GM12878 (cell line): ENCODE measurements at regions not wholly inside any gene's neighbourhood (a gene's known extent, or its start where the extent isn't known, plus 50 kb on each side); places are given as distances from the start of the nearest gene placed in this dataset.

Experiments used
- ATAC-seq: fragments of 200-7000 bp; cut with Tn5 transposase; 3 replicates; pipeline ENCODE4 v1.9.1; 2020; ENCODE audit warnings: mild to moderate bottlenecking, moderate library complexity
- BruUV-seq: library from RNA; stranded (reverse); fragments of 400-500 nt; replicated peaks from 2 replicates; lab custom pipeline; 2021; lab: Mats Ljungman, UMichigan
- CTCF ChIA-PET: fragments of 300-600 bp; sonication (Branson Sonifier 250); formaldehyde crosslinking; extraction: SDS; loops from one replicate; lab custom pipeline; 2021; ENCODE audit warnings: inconsistent platforms; lab: Yijun Ruan, JAX
- POLR2A ChIA-PET: fragments of 350-600 bp; formaldehyde crosslinking; extraction: SDS; loops from one replicate; lab custom pipeline; 2021; ENCODE audit warnings: inconsistent platforms; lab: Charles Lee
- RAD21 ChIA-PET: fragments of 300-600 bp; sonication (Branson Sonifier 250); formaldehyde crosslinking; loops from one replicate; lab custom pipeline; 2023; ENCODE audit warnings: antibody characterized with exemption; ENCODE audit not compliant: unreplicated experiment; lab: Charles Lee
- SMC1A ChIA-PET: fragments of 300-600 bp; sonication (Branson Sonifier 250); formaldehyde crosslinking; loops from one replicate; lab custom pipeline; 2023; ENCODE audit not compliant: unreplicated experiment, uncharacterized antibody; lab: Charles Lee
- DNase-seq: peaks from one replicate; pipeline ENCODE4 v3.0.0-alpha.2; 2011; ENCODE audit warnings: low read depth, low spot score
- FAIRE-seq: peaks from 3 replicates; lab custom pipeline; 2011; peaks lifted over from hg19 to GRCh38; lab: Jason Lieb, UNC
- H2AFZ ChIP-seq: 2 replicates; pipeline ENCODE4 v1.6.0; 2011; ENCODE audit warnings: low read depth, low read length, control low read depth; ENCODE audit not compliant: control insufficient read depth
- H3K27ac ChIP-seq: 2 replicates; pipeline ENCODE4 v1.5.1; 2011; ENCODE audit warnings: control low read depth; ENCODE audit not compliant: control insufficient read depth, insufficient read depth
- H3K27me3 ChIP-seq, 2 experiments: replicated peaks in 1 of 2; 2 replicates each; pipeline versions ENCODE4 v1.6.0 to v1.6.1; 2011; ENCODE audit warnings: low read length in 1 of 2; ENCODE audit not compliant: control insufficient read depth in 2 of 2, insufficient read depth in 2 of 2
- H3K36me3 ChIP-seq, 2 experiments: 2 replicates each; pipeline ENCODE4 v1.5.1; 2011; ENCODE audit warnings: low read length in 1 of 2; ENCODE audit not compliant: control insufficient read depth in 2 of 2, insufficient read depth in 2 of 2
- H3K4me1 ChIP-seq: 2 replicates; pipeline ENCODE4 v1.6.1; 2011; ENCODE audit warnings: mild to moderate bottlenecking, low read length, moderate library complexity, mixed read lengths; ENCODE audit not compliant: control insufficient read depth, insufficient read depth
- H3K4me2 ChIP-seq: 2 replicates; pipeline ENCODE4 v1.6.0; 2011; ENCODE audit warnings: control low read depth; ENCODE audit not compliant: control insufficient read depth, insufficient read depth
- H3K4me3 ChIP-seq: fragments of 200-600 bp; sonication (generic); 2 replicates; pipeline ENCODE4 v1.5.1; 2016
- H3K79me2 ChIP-seq: 2 replicates; pipeline ENCODE4 v1.6.0; 2011; ENCODE audit warnings: low read length; ENCODE audit not compliant: control insufficient read depth, insufficient read depth
- H3K9ac ChIP-seq: 2 replicates; pipeline ENCODE4 v1.8.0; 2011; ENCODE audit warnings: low read length, control low read depth, mixed read lengths; ENCODE audit not compliant: control insufficient read depth, insufficient read depth
- H3K9me3 ChIP-seq: replicated peaks from 3 replicates; pipeline ENCODE4 v1.5.1; 2011; ENCODE audit warnings: mild to moderate bottlenecking, low read length; ENCODE audit not compliant: control insufficient read depth, insufficient read depth
- H4K20me1 ChIP-seq: 2 replicates; pipeline ENCODE4 v1.6.0; 2011; ENCODE audit not compliant: control insufficient read depth, insufficient read depth
- ASH2L ChIP-seq: fragments of 300-600, 200-600 bp; sonication (generic); IDR thresholded peaks from 2 replicates; pipeline ENCODE4 v1.6.1; 2017; ENCODE audit warnings: low read depth, mild to moderate bottlenecking, borderline replicate concordance
- BCL3 ChIP-seq: IDR thresholded peaks from 2 replicates; pipeline ENCODE4 v1.6.1; 2011; ENCODE audit warnings: borderline replicate concordance, low read depth, mild to moderate bottlenecking, moderate library complexity, low read length; ENCODE audit not compliant: insufficient read depth, poor library complexity, severe bottlenecking
- CBX3 ChIP-seq: fragments of 200-600 bp; sonication (generic); IDR thresholded peaks from 2 replicates; pipeline ENCODE4 v1.6.1; 2016; ENCODE audit warnings: low read depth, borderline replicate concordance
- MTA2 ChIP-seq: fragments of 450-650 bp; IDR thresholded peaks from 2 replicates; pipeline ENCODE4 v1.6.1; 2016; ENCODE audit warnings: low read depth, mild to moderate bottlenecking, moderate library complexity
- NR2C2 ChIP-seq: IDR thresholded peaks from 2 replicates; pipeline ENCODE4 v1.6.1; 2011; ENCODE audit warnings: borderline replicate concordance, low read depth; ENCODE audit not compliant: control insufficient read depth, insufficient read length
- POLR2AphosphoS2 ChIP-seq: IDR thresholded peaks from 2 replicates; pipeline ENCODE4 v1.6.1; 2011; ENCODE audit warnings: low read depth, mild to moderate bottlenecking, low read length, improper control_type of control experiment, moderate library complexity
- POLR2AphosphoS5 ChIP-seq: IDR thresholded peaks from 2 replicates; pipeline ENCODE4 v1.6.1; 2011; ENCODE audit warnings: mild to moderate bottlenecking, low read length, inconsistent platforms
- RFX5 ChIP-seq: IDR thresholded peaks from 2 replicates; pipeline ENCODE4 v1.6.1; 2011; ENCODE audit warnings: low read depth, low read length, improper control_type of control experiment
- SMAD5 ChIP-seq: IDR thresholded peaks from 2 replicates; pipeline ENCODE4 v1.6.1; 2016; ENCODE audit warnings: antibody characterized with exemption, low read depth
- SUZ12 ChIP-seq: fragments of 200-600 bp; sonication (generic); IDR thresholded peaks from one replicate; pipeline ENCODE4 v1.6.1; 2018; ENCODE audit warnings: antibody characterized with exemption, mild to moderate bottlenecking; ENCODE audit not compliant: unreplicated experiment
- TARDBP ChIP-seq: IDR thresholded peaks from 2 replicates; pipeline ENCODE4 v1.6.1; 2016; ENCODE audit warnings: borderline replicate concordance
- TCF3 ChIP-seq: IDR thresholded peaks from 2 replicates; pipeline ENCODE4 v1.6.1; 2012; ENCODE audit warnings: low read depth, mild to moderate bottlenecking, low read length, borderline replicate concordance; ENCODE audit not compliant: insufficient read depth
- ZNF274 ChIP-seq: IDR thresholded peaks from one replicate; pipeline ENCODE4 v1.8.0; 2011; ENCODE audit not compliant: insufficient read length, insufficient read depth
- WGBS: methylation state at CpG from one replicate; pipeline ENCODE4 v1.1.6; 2016; ENCODE audit warnings: low lambda C conversion rate; ENCODE audit not compliant: insufficient replicate concordance, insufficient coverage; ENCODE audit errors: missing lambda C conversion rate; 5-methylcytosine and 5-hydroxymethylcytosine counted together
- in situ Hi-C: fragments of 300-500 bp; cut with MboI; formaldehyde crosslinking; loops from 9 replicates; pipeline ENCODE4 v1.14.3; 2018; ENCODE audit warnings: mixed read lengths
- intact Hi-C: fragments of 100-400 bp; cut with micrococcal nuclease; formaldehyde crosslinking; loops from one replicate; pipeline ENCODE4 v1.14.2; 2022; ENCODE audit not compliant: unreplicated experiment
- TF ChIP-seq, protein P1 (sequence below): fragments of 450-650 bp; IDR thresholded peaks from 2 replicates; pipeline ENCODE4 v1.6.1; 2016; ENCODE audit warnings: mild to moderate bottlenecking, moderate library complexity, borderline replicate concordance

- CTCF ChIA-PET: no interaction called here
- FAIRE-seq: no peak
- RAD21 ChIA-PET: no interaction called here
Observed at GRCh38 chr2:200148366-200148765, 158.1 kb upstream of the SPATS2L start.

GRCh38 chr2:200150411-200151086 is 155.9 kb upstream of the SPATS2L start:
- H3K79me2 ChIP-seq: no peaks in the 10 kb centered on the region
- H3K36me3 ChIP-seq: no peaks in the 10 kb centered on the region
- H3K4me2 ChIP-seq: no peak overlapping the region
- H3K4me1 ChIP-seq: no peaks in the 10 kb centered on the region
- H3K9ac ChIP-seq: no peak overlapping the region
- intact Hi-C loops (no loop called here), in situ Hi-C loops (no loop called here)
- POLR2A ChIA-PET: no interaction called here
- WGBS: 0% methylated on average over 1 of the region's 1 CpG
- ATAC-seq (no peak), DNase-seq (no peak), FAIRE-seq (no peak)
- H2AFZ ChIP-seq: no peak overlapping the region
- RAD21 ChIA-PET: no interaction called here
- BruUV-seq: no TSS peak
- H4K20me1 ChIP-seq: no peaks in the 10 kb centered on the region
- H3K9me3 ChIP-seq: no peaks in the 10 kb centered on the region
- CTCF ChIA-PET: no interaction called here
- SMC1A ChIA-PET: interaction anchor here (2.7 kb wide), 1 partner anchor 12 kb away, joined by 6 read pairs; no protein-coding TSS in a partner anchor
- TF ChIP-seq RFX5 (no peak), SMAD5 (no peak), POLR2AphosphoS5 (no peak), BCL3 (no peak), TCF3 (no peak), SUZ12 (no peak), NR2C2 (no peak)
- TF ChIP-seq, protein P1, sequence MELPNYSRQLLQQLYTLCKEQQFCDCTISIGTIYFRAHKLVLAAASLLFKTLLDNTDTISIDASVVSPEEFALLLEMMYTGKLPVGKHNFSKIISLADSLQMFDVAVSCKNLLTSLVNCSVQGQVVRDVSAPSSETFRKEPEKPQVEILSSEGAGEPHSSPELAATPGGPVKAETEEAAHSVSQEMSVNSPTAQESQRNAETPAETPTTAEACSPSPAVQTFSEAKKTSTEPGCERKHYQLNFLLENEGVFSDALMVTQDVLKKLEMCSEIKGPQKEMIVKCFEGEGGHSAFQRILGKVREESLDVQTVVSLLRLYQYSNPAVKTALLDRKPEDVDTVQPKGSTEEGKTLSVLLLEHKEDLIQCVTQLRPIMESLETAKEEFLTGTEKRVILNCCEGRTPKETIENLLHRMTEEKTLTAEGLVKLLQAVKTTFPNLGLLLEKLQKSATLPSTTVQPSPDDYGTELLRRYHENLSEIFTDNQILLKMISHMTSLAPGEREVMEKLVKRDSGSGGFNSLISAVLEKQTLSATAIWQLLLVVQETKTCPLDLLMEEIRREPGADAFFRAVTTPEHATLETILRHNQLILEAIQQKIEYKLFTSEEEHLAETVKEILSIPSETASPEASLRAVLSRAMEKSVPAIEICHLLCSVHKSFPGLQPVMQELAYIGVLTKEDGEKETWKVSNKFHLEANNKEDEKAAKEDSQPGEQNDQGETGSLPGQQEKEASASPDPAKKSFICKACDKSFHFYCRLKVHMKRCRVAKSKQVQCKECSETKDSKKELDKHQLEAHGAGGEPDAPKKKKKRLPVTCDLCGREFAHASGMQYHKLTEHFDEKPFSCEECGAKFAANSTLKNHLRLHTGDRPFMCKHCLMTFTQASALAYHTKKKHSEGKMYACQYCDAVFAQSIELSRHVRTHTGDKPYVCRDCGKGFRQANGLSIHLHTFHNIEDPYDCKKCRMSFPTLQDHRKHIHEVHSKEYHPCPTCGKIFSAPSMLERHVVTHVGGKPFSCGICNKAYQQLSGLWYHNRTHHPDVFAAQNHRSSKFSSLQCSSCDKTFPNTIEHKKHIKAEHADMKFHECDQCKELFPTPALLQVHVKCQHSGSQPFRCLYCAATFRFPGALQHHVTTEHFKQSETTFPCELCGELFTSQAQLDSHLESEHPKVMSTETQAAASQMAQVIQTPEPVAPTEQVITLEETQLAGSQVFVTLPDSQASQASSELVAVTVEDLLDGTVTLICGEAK: no peak
- H3K27me3 ChIP-seq: no peaks in the 10 kb centered on the region
- H3K4me3 ChIP-seq: no peak overlapping the region
- H3K27ac ChIP-seq: no peak overlapping the region

More at GRCh38 chr2:200148366-200148765, 158.1 kb upstream of the SPATS2L start:
- BruUV-seq: no TSS peak
- Histone ChIP-seq H3K4me2 (no peak overlapping the region), H3K27ac (no peak overlapping the region), H3K27me3 (no peaks in the 10 kb centered on the region; a peak in 1 of 4 replicates), H3K4me1 (no peaks in the 10 kb centered on the region), H3K79me2 (no peaks in the 10 kb centered on the region), H3K4me3 (no peak overlapping the region), H3K36me3 (no peaks in the 10 kb centered on the region), H3K9ac (no peak overlapping the region), H2AFZ (no peak overlapping the region), H4K20me1 (no peaks in the 10 kb centered on the region), H3K9me3 (no peaks in the 10 kb centered on the region)
- TF ChIP-seq ASH2L (no peak), MTA2 (no peak), TCF3 (no peak), ZNF274 (no peak), POLR2AphosphoS2 (no peak), TARDBP (no peak), CBX3 (no peak)
- ChIA-PET SMC1A (interaction anchor here (1.1 to 2.7 kb wide), 2 partner anchors 10 to 48 kb away, joined by 3 to 6 read pairs; no protein-coding TSS in a partner anchor), POLR2A (no interaction called here)
- 47% methylated on average over 2 of the region's 2 CpGs for WGBS
- intact Hi-C loops (no loop called here), in situ Hi-C loops (no loop called here)
- DNase-seq: no peak
- ATAC-seq: no peak
